MM.1S (cell line): ENCODE measurements at regions not wholly inside any gene's neighbourhood (a gene's known extent, or its start where the extent isn't known, plus 50 kb on each side); places are given as distances from the start of the nearest gene placed in this dataset.

Experiments used
- DNase-seq: peaks from one replicate; pipeline ENCODE4 v3.0.0-alpha.2; 2015
- H2AFZ ChIP-seq: fragments of 300-600 bp; sonication (generic); 2 replicates; pipeline ENCODE4 v1.6.0; 2016; ENCODE audit warnings: antibody characterized with exemption, low read length
- H3F3A ChIP-seq: fragments of 300-600 bp; sonication (generic); 2 replicates; pipeline ENCODE4 v1.6.1; 2016; ENCODE audit warnings: mild to moderate bottlenecking, antibody characterized with exemption, low read length, moderate library complexity, mixed read lengths; ENCODE audit not compliant: insufficient read depth
- H3K27ac ChIP-seq: fragments of 300-600 bp; sonication (generic); 2 replicates; pipeline ENCODE4 v1.5.1; 2016; ENCODE audit warnings: mild to moderate bottlenecking, low read length
- H3K27me3 ChIP-seq: fragments of 300-600 bp; sonication (generic); replicated peaks from 2 replicates; pipeline ENCODE4 v1.6.0; 2016; ENCODE audit warnings: low read length; ENCODE audit not compliant: insufficient read depth
- H3K36me3 ChIP-seq: fragments of 300-600 bp; sonication (generic); replicated peaks from 2 replicates; pipeline ENCODE4 v1.6.1; 2016; ENCODE audit warnings: mild to moderate bottlenecking, low read length, mixed read lengths; ENCODE audit not compliant: insufficient read depth
- H3K4me1 ChIP-seq: fragments of 300-600 bp; sonication (generic); 2 replicates; pipeline ENCODE4 v1.6.1; 2016; ENCODE audit warnings: low read length, mixed read lengths
- H3K4me2 ChIP-seq: fragments of 300-600 bp; sonication (generic); 2 replicates; pipeline ENCODE4 v1.6.0; 2016; ENCODE audit warnings: low read depth, low read length
- H3K4me3 ChIP-seq: fragments of 300-600 bp; sonication (generic); 2 replicates; pipeline ENCODE4 v1.5.1; 2016; ENCODE audit warnings: low read length, mixed read lengths
- H3K79me2 ChIP-seq: fragments of 300-600 bp; sonication (generic); 2 replicates; pipeline ENCODE4 v1.6.1; 2016; ENCODE audit warnings: mixed run types, low read length, mixed read lengths
- H3K9ac ChIP-seq: fragments of 300-600 bp; sonication (generic); 2 replicates; pipeline ENCODE4 v1.6.1; 2016; ENCODE audit warnings: low read length, mixed read lengths
- H3K9me2 ChIP-seq: fragments of 300-600 bp; sonication (generic); replicated peaks from 2 replicates; pipeline ENCODE4 v1.6.1; 2016; ENCODE audit warnings: mild to moderate bottlenecking, low read length, mixed read lengths; ENCODE audit not compliant: insufficient read depth
- H3K9me3 ChIP-seq: fragments of 300-600 bp; sonication (generic); replicated peaks from 2 replicates; pipeline ENCODE4 v1.6.1; 2016; ENCODE audit warnings: mild to moderate bottlenecking, low read length, mixed read lengths; ENCODE audit not compliant: insufficient read depth
- H4K20me1 ChIP-seq: fragments of 300-600 bp; sonication (generic); 2 replicates; pipeline ENCODE4 v1.6.1; 2016; ENCODE audit warnings: mild to moderate bottlenecking, low read length, moderate library complexity, mixed read lengths; ENCODE audit not compliant: insufficient read depth
- CTCF ChIP-seq: fragments of 300-600 bp; sonication (generic); IDR thresholded peaks from 2 replicates; pipeline ENCODE4 v1.5.1; 2016; ENCODE audit warnings: antibody characterized with exemption, low read length, mixed read lengths
- EZH2 ChIP-seq: fragments of 300-600 bp; sonication (generic); optimal IDR thresholded peaks from 2 replicates; pipeline ENCODE3; 2017; ENCODE audit warnings: low read depth, mild to moderate bottlenecking, antibody characterized with exemption, low read length, mixed read lengths
- EZH2phosphoT487 ChIP-seq: fragments of 300-600 bp; sonication (generic); IDR thresholded peaks from 2 replicates; pipeline ENCODE4 v1.6.1; 2018; ENCODE audit warnings: antibody characterized with exemption, low read length

- no peaks in the 10 kb centered on the region for H3F3A ChIP-seq
- no peak overlapping the region for H3K27ac ChIP-seq
These were observed 257.6 kb downstream of the TTLL7 start for GRCh38 chr1:83741348-83741747.

GRCh38 chr1:83735526-83735925 is 263.4 kb downstream of the TTLL7 start:
- DNase-seq: no peak

More at GRCh38 chr1:83741348-83741747, 257.6 kb downstream of the TTLL7 start:
- Histone ChIP-seq H3K79me2 (no peaks in the 10 kb centered on the region), H3K9me3 (no peaks in the 10 kb centered on the region), H3K27me3 (no peaks in the 10 kb centered on the region), H3K9ac (no peak overlapping the region), H3K9me2 (no peaks in the 10 kb centered on the region), H4K20me1 (no peaks in the 10 kb centered on the region), H3K4me3 (no peak overlapping the region), H3K4me2 (no peak overlapping the region), H3K36me3 (no peaks in the 10 kb centered on the region), H2AFZ (no peak overlapping the region), H3K4me1 (no peaks in the 10 kb centered on the region)
- TF ChIP-seq EZH2: no peak
- no peak for DNase-seq

GRCh38 chr1:83734420-83734819 is 264.5 kb downstream of the TTLL7 start:
- Histone ChIP-seq H3F3A (no peaks in the 10 kb centered on the region), H3K79me2 (no peaks in the 10 kb centered on the region), H3K27me3 (no peaks in the 10 kb centered on the region), H3K9ac (no peak overlapping the region), H3K36me3 (no peaks in the 10 kb centered on the region), H3K4me1 (no peaks in the 10 kb centered on the region), H3K4me2 (no peak overlapping the region), H2AFZ (no peak overlapping the region), H3K9me3 (no peaks in the 10 kb centered on the region), H3K27ac (no peak overlapping the region), H3K4me3 (no peak overlapping the region), H3K9me2 (no peaks in the 10 kb centered on the region), H4K20me1 (no peaks in the 10 kb centered on the region)
- TF ChIP-seq EZH2phosphoT487: no peak
- TF ChIP-seq EZH2: no peak
- TF ChIP-seq CTCF: no peak
- DNase-seq: no peak

More at GRCh38 chr1:83735526-83735925, 263.4 kb downstream of the TTLL7 start:
- no peak overlapping the region for H3K4me2 ChIP-seq
- H3K4me1 ChIP-seq: no peaks in the 10 kb centered on the region
- no peak overlapping the region for H3K4me3 ChIP-seq
- no peaks in the 10 kb centered on the region for H3K9me3 ChIP-seq
- no peaks in the 10 kb centered on the region for H3K9me2 ChIP-seq
- H4K20me1 ChIP-seq: no peaks in the 10 kb centered on the region
- H3F3A ChIP-seq: no peaks in the 10 kb centered on the region
- no peaks in the 10 kb centered on the region for H3K79me2 ChIP-seq
- H2AFZ ChIP-seq: no peak overlapping the region
- H3K9ac ChIP-seq: no peak overlapping the region
- H3K36me3 ChIP-seq: no peaks in the 10 kb centered on the region
- H3K27me3 ChIP-seq: no peaks in the 10 kb centered on the region
- TF ChIP-seq EZH2phosphoT487 (no peak), EZH2 (no peak), CTCF (no peak)
- no peak overlapping the region for H3K27ac ChIP-seq

- H2AFZ ChIP-seq: no peak overlapping the region
- H3K36me3 ChIP-seq: no peaks in the 10 kb centered on the region
- no peak for DNase-seq
- no peak overlapping the region for H3K4me2 ChIP-seq
- no peaks in the 10 kb centered on the region for H3K9me3 ChIP-seq
- H3K9me2 ChIP-seq: no peaks in the 10 kb centered on the region
- H3K9ac ChIP-seq: no peak overlapping the region
- H3K27ac ChIP-seq: no peak overlapping the region
- H4K20me1 ChIP-seq: no peaks in the 10 kb centered on the region
- H3K27me3 ChIP-seq: no peaks in the 10 kb centered on the region
- TF ChIP-seq CTCF: no peak
- TF ChIP-seq EZH2: no peak
- no peak for TF ChIP-seq EZH2phosphoT487
- no peaks in the 10 kb centered on the region for H3F3A ChIP-seq
- H3K79me2 ChIP-seq: no peaks in the 10 kb centered on the region
- no peaks in the 10 kb centered on the region for H3K4me1 ChIP-seq
- no peak overlapping the region for H3K4me3 ChIP-seq
These were observed 273.1 kb downstream of the TTLL7 start for GRCh38 chr1:83725735-83726360.
